Activated CD8-positive, alpha-beta memory T cell treated with anti-CD3 and anti-CD28 coated beads for 1 hour (primary cell): ENCODE measurements at regions not wholly inside any gene's neighbourhood (a gene's known extent, or its start where the extent isn't known, plus 50 kb on each side); places are given as distances from the start of the nearest gene placed in this dataset.
"Not testable (repeated sequence)": the region's sequence is repeated elsewhere in the genome, so short reads cannot be mapped to it uniquely, and the experiment has no call there.

ENCODE experiments used
- DNase-seq, 2 donors: peaks; one replicate each; pipeline ENCODE4 v3.0.0-alpha.2; 2020; ENCODE audit warnings: low read depth in 1 of 2; ENCODE audit errors: extremely low read depth in 1 of 2

GRCh38 chr1:101408212-101409042 is 171.6 kb downstream of the S1PR1 start:
- no peak for DNase-seq

- no peak for DNase-seq
These were observed 172.3 kb downstream of the S1PR1 start for GRCh38 chr1:101409102-101409501.

- DNase-seq = no peak
These were observed 173.4 kb downstream of the S1PR1 start for GRCh38 chr1:101410048-101410878.

GRCh38 chr1:101420406-101420805 is 183.6 kb downstream of the S1PR1 start:
- no peak for DNase-seq

GRCh38 chr1:101428083-101428482 is 191.3 kb downstream of the S1PR1 start:
- not testable (repeated sequence) for DNase-seq

- DNase-seq = no peak
These were observed 191.7 kb downstream of the S1PR1 start for GRCh38 chr1:101428562-101428961.

GRCh38 chr1:101431956-101432510 is 195.2 kb downstream of the S1PR1 start:
- no peak for DNase-seq

GRCh38 chr1:101435831-101436511 is 199.2 kb downstream of the S1PR1 start:
- no peak for DNase-seq

GRCh38 chr1:101437800-101438199 is 201.0 kb downstream of the S1PR1 start:
- DNase-seq = no peak

GRCh38 chr1:101438359-101438758 is 201.5 kb downstream of the S1PR1 start:
- DNase-seq = no peak

- DNase-seq = no peak
These were observed 203.7 kb downstream of the S1PR1 start for GRCh38 chr1:101440485-101440884.

- DNase-seq = no peak
These were observed 207.6 kb downstream of the S1PR1 start for GRCh38 chr1:101444381-101444780.

GRCh38 chr1:101444873-101445618 is 208.2 kb downstream of the S1PR1 start:
- DNase-seq = no peak

- no peak for DNase-seq
These were observed 211.2 kb downstream of the S1PR1 start for GRCh38 chr1:101448018-101448417.

- not testable (repeated sequence) for DNase-seq
These were observed 213.9 kb downstream of the S1PR1 start for GRCh38 chr1:101450691-101451090.

GRCh38 chr1:101451888-101452287 is 215.1 kb downstream of the S1PR1 start:
- DNase-seq = no peak

GRCh38 chr1:101452825-101453224 is 216.0 kb downstream of the S1PR1 start:
- DNase-seq = no peak

- DNase-seq = no peak
These were observed 217.0 kb downstream of the S1PR1 start for GRCh38 chr1:101453844-101454243.

- DNase-seq = no peak
These were observed 218.3 kb downstream of the S1PR1 start for GRCh38 chr1:101455166-101455565.

GRCh38 chr1:101460739-101461138 is 223.9 kb downstream of the S1PR1 start:
- DNase-seq = no peak
